ENCODE measurements at regions not wholly inside any gene's neighbourhood (a gene's known extent, or its start where the extent isn't known, plus 50 kb on each side); places are given as distances from the start of the nearest gene placed in this dataset.
A peak's percentile ranks its signal among the peaks of the same experiment; 100 is the strongest.

GRCh38 chr6:165229216-165229615 is 80.2 kb downstream of the C6orf118 start:
- Histone ChIP-seq H3K9ac (no peak overlapping the region), H4K20me1 (ENCODE audit: insufficient read depth) (no peaks in the 10 kb centered on the region), H3K9me3 (ENCODE audit: low read depth) (no peaks in the 10 kb centered on the region), H3K4me2 (ENCODE audit: unreplicated experiment) (no peak overlapping the region), H3F3A (ENCODE audit: insufficient read depth) (peaks cover 41% of the 10 kb centered on the region), H3K36me3 (ENCODE audit: low read depth) (no peaks in the 10 kb centered on the region), H3K4me3 (no peak overlapping the region), H3K4me1 (ENCODE audit: insufficient read depth) (peaks cover 36% of the 10 kb centered on the region), H3K27me3 (replicated peaks; ENCODE audit: insufficient read depth) (no peaks in the 10 kb centered on the region), H3K79me2 (ENCODE audit: insufficient read depth) (no peaks in the 10 kb centered on the region), H3K9me2 (ENCODE audit: insufficient read depth) (no peaks in the 10 kb centered on the region), H2AFZ (no peak overlapping the region), H3K27ac (no peak overlapping the region)
- no peak for DNase-seq
- TF ChIP-seq EZH2phosphoT487 (IDR thresholded peaks at IDR 0.05; ENCODE audit: insufficient read depth, low read depth) (no peak), EZH2 (IDR thresholded peaks at IDR 0.05; ENCODE audit: insufficient read depth, poor library complexity, severe bottlenecking) (no peak)
- WGBS, 2 experiments (ENCODE audit: low coverage in 1 of 2, low lambda C conversion rate in 2 of 2, missing lambda C conversion rate in 2 of 2), result 95 to 96% methylated on average over 5 of the region's 5 CpGs
- in situ Hi-C loops (cut with MboI), result loop anchor here (25.0 kb wide), 2 partner anchors 317 to 1667 kb away; no protein-coding TSS in a partner anchor

DNA sequence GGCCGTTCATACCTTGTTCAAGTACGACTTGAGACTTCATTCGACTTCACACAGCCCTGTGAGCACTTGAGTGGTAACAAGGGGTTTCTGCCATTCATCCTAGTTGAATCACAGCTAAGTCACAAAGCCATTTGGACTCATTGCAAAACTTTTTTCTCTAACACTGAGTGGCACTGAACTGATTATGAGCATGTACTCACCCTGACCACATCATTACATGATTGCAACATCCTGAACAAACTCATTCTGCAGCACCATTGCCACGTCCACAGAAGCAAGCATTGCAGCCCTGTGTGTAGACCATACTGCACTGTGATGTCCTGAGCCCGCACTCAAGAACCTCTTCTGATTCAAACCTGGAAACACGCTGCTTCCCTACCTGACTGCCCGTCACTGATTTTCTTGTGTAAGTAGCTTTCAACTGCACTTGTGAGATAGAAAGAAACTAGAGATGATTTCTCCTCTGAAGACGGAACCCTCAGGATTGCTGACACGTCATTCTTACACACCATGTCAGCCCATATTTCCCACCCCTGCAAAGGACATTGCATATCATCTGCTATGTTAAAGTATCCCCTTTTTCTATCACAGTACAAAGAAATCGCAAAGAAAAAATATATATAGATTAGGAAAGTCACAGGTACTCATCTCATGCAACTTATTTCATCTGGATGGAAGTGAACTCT is 81.6 kb downstream of the C6orf118 start:
- Histone ChIP-seq H2AFZ (peak overlapping the region; percentile 46), H3K9me2 (ENCODE audit: insufficient read depth) (no peaks in the 10 kb centered on the region), H3K4me3 (peak overlapping the region; percentile 62), H3K4me2 (ENCODE audit: unreplicated experiment) (peak overlapping the region; percentile 71), H3K36me3 (ENCODE audit: low read depth) (no peaks in the 10 kb centered on the region), H3K9ac (peak overlapping the region; percentile 88), H3K79me2 (ENCODE audit: insufficient read depth) (no peaks in the 10 kb centered on the region), H3K4me1 (ENCODE audit: insufficient read depth) (peaks cover 51% of the 10 kb centered on the region), H3F3A (ENCODE audit: insufficient read depth) (peaks cover 55% of the 10 kb centered on the region), H3K9me3 (ENCODE audit: low read depth) (no peaks in the 10 kb centered on the region), H3K27me3 (replicated peaks; ENCODE audit: insufficient read depth) (no peaks in the 10 kb centered on the region), H4K20me1 (ENCODE audit: insufficient read depth) (no peaks in the 10 kb centered on the region), H3K27ac (peak overlapping the region; percentile 98)
- in situ Hi-C loops (cut with MboI), result loop anchor here (25.0 kb wide), 2 partner anchors 315 to 1665 kb away; no protein-coding TSS in a partner anchor
- TF ChIP-seq EZH2 (IDR thresholded peaks at IDR 0.05; ENCODE audit: insufficient read depth, poor library complexity, severe bottlenecking) (no peak), EZH2phosphoT487 (IDR thresholded peaks at IDR 0.05; ENCODE audit: insufficient read depth, low read depth) (0 out of 2 replicates have a peak, but pooled peaks have one; percentile 81)
- peak; percentile 97 for DNase-seq
- 3 to 6% methylated on average over 10 of the region's 10 CpGs for WGBS, 2 experiments (ENCODE audit: low coverage in 1 of 2, low lambda C conversion rate in 2 of 2, missing lambda C conversion rate in 2 of 2)

- H3K4me2 ChIP-seq (ENCODE audit: unreplicated experiment), result peak overlapping the region; percentile 73
- peaks cover 53% of the 10 kb centered on the region for H3K4me1 ChIP-seq (ENCODE audit: insufficient read depth)
- H2AFZ ChIP-seq, result peak overlapping the region; percentile 45
- in situ Hi-C loops (cut with MboI), result no loop called here
- peaks cover 62% of the 10 kb centered on the region for H3F3A ChIP-seq (ENCODE audit: insufficient read depth)
- H4K20me1 ChIP-seq (ENCODE audit: insufficient read depth), result no peaks in the 10 kb centered on the region
- no peaks in the 10 kb centered on the region for H3K36me3 ChIP-seq (ENCODE audit: low read depth)
- peak overlapping the region; percentile 34 for H3K4me3 ChIP-seq
- 40 to 62% methylated on average over 1 of the region's 1 CpG for WGBS, 2 experiments (ENCODE audit: low coverage in 1 of 2, low lambda C conversion rate in 2 of 2, missing lambda C conversion rate in 2 of 2)
- TF ChIP-seq EZH2 (IDR thresholded peaks at IDR 0.05; ENCODE audit: insufficient read depth, poor library complexity, severe bottlenecking) (no peak), EZH2phosphoT487 (IDR thresholded peaks at IDR 0.05; ENCODE audit: insufficient read depth, low read depth) (no peak)
- H3K27me3 ChIP-seq (replicated peaks; ENCODE audit: insufficient read depth), result no peaks in the 10 kb centered on the region
- no peaks in the 10 kb centered on the region for H3K79me2 ChIP-seq (ENCODE audit: insufficient read depth)
- no peaks in the 10 kb centered on the region for H3K9me3 ChIP-seq (ENCODE audit: low read depth)
- peak overlapping the region; percentile 65 for H3K9ac ChIP-seq
- H3K9me2 ChIP-seq (ENCODE audit: insufficient read depth), result no peaks in the 10 kb centered on the region
- H3K27ac ChIP-seq, result peak overlapping the region; percentile 85
- no peak for DNase-seq
Observed at GRCh38 chr6:165223736-165224135, 85.7 kb downstream of the C6orf118 start.

DNA sequence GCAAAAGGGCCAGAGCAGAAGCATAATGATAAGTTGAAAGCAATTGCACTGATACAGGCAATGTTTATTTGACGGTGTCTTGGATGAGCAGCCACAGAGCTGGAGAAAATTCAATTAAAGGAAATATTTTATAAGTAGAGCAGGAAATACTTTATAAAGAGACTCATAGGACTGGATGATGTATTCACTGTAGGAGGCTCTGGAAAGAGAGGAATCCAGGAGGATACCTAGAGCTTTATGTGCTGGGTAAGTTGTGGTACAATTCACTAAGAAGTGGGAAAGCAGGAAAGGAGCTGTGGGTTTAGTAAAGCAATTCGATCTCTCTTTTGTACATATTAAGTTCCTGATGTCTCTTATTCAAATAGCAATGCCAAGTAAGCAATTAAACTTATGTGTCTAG is 86.3 kb downstream of the C6orf118 start:
- H3K27me3 ChIP-seq (replicated peaks; ENCODE audit: insufficient read depth), result no peaks in the 10 kb centered on the region
- H3K4me3 ChIP-seq, result peak overlapping the region; percentile 34
- peak; percentile 73 for DNase-seq
- H3K4me2 ChIP-seq (ENCODE audit: unreplicated experiment), result peak overlapping the region; percentile 73
- peaks cover 46% of the 10 kb centered on the region for H3K4me1 ChIP-seq (ENCODE audit: insufficient read depth)
- H3F3A ChIP-seq (ENCODE audit: insufficient read depth), result peaks cover 59% of the 10 kb centered on the region
- H3K79me2 ChIP-seq (ENCODE audit: insufficient read depth), result no peaks in the 10 kb centered on the region
- H3K9me2 ChIP-seq (ENCODE audit: insufficient read depth), result no peaks in the 10 kb centered on the region
- in situ Hi-C loops (cut with MboI), result no loop called here
- WGBS, 2 experiments (ENCODE audit: low coverage in 1 of 2, low lambda C conversion rate in 2 of 2, missing lambda C conversion rate in 2 of 2), result 7 to 8% methylated on average over 2 of the region's 2 CpGs
- H3K9me3 ChIP-seq (ENCODE audit: low read depth), result no peaks in the 10 kb centered on the region
- H3K9ac ChIP-seq, result peak overlapping the region; percentile 65
- no peaks in the 10 kb centered on the region for H3K36me3 ChIP-seq (ENCODE audit: low read depth)
- peak overlapping the region; percentile 45 for H2AFZ ChIP-seq
- H4K20me1 ChIP-seq (ENCODE audit: insufficient read depth), result no peaks in the 10 kb centered on the region
- no peak for TF ChIP-seq EZH2phosphoT487 (IDR thresholded peaks at IDR 0.05; ENCODE audit: insufficient read depth, low read depth)
- peak overlapping the region; percentile 85 for H3K27ac ChIP-seq
